Esophagus squamous epithelium (tissue), 5 donors: ENCODE measurements at regions not wholly inside any gene's neighbourhood (a gene's known extent, or its start where the extent isn't known, plus 50 kb on each side); places are given as distances from the start of the nearest gene placed in this dataset.
"Not testable (repeated sequence)": the region's sequence is repeated elsewhere in the genome, so short reads cannot be mapped to it uniquely, and the experiment has no call there.

Source experiments
- DNase-seq: peaks from one replicate; lab custom pipeline; 2025; lab: John Stamatoyannopoulos, UW
- H3K27ac ChIP-seq, 4 donors: fragments of 200-600 bp; sonication (generic); one replicate each; pipeline ENCODE4 v1.5.1; 2016 to 2019; ENCODE audit warnings: mild to moderate bottlenecking in 1 of 4
- H3K27me3 ChIP-seq, 4 donors: fragments of 200-600 bp; sonication (generic); 1 replicate in 3 of 4; 2 replicates in 1 of 4; pipeline versions ENCODE4 v1.5.1 to v1.6.0; 2017 to 2021; ENCODE audit warnings: antibody characterized with exemption in 1 of 4
- H3K36me3 ChIP-seq, 3 donors: fragments of 200-600 bp; sonication (generic); one replicate each; pipeline ENCODE4 v1.5.1; 2016 to 2019
- H3K4me1 ChIP-seq, 3 donors: fragments of 200-600 bp; sonication (generic); one replicate each; pipeline ENCODE4 v1.5.1; 2017 to 2019
- H3K4me3 ChIP-seq, 4 donors: fragments of 200-600 bp; sonication (generic); 1 replicate in 3 of 4; 2 replicates in 1 of 4; pipeline ENCODE4 v1.5.1; 2016 to 2019; ENCODE audit warnings: mild to moderate bottlenecking in 2 of 4, moderate library complexity in 1 of 4
- H3K9me3 ChIP-seq, 3 donors: fragments of 200-600 bp; sonication (generic); one replicate each; pipeline ENCODE4 v1.5.1; 2016 to 2019
- CTCF ChIP-seq, 6 experiments: fragments of 450-650 bp in 4 of 6; fragments of 200-600 bp in 2 of 6; sonication (generic) in 2 of 6; IDR thresholded peaks; one replicate each; pipeline ENCODE4 v1.5.1; 2016 to 2019; ENCODE audit warnings: antibody characterized with exemption in 6 of 6, mild to moderate bottlenecking in 4 of 6, moderate library complexity in 4 of 6
- POLR2A ChIP-seq, 4 donors: fragments of 450-650 bp; IDR thresholded peaks; one replicate each; pipeline ENCODE4 v1.6.1; 2017; ENCODE audit warnings: antibody characterized with exemption in 4 of 4, mild to moderate bottlenecking in 4 of 4, moderate library complexity in 3 of 4
- WGBS, 2 donors: methylation state at CpG; one replicate each; pipeline ENCODE4 v1.1.5; 2018; 5-methylcytosine and 5-hydroxymethylcytosine counted together
- intact Hi-C: fragments of 100-400 bp; cut with DNase I; formaldehyde crosslinking; loops from one replicate; pipeline ENCODE4 v1.15.0; 2022
- donor health status: DM: yes; HTN: yes; CAD: no.

GRCh38 chr6:155629652-155630051, 174.0 kb upstream of the NOX3 start:
- H3K36me3 ChIP-seq: no peaks in the 10 kb centered on the region
- no peaks in the 10 kb centered on the region for H3K27me3 ChIP-seq
- no peak overlapping the region for H3K27ac ChIP-seq
- 58 to 61% methylated on average over 6 of the region's 6 CpGs for WGBS, 2 donors
- DNase-seq: no peak
- no peak overlapping the region for H3K4me3 ChIP-seq
- no peaks in the 10 kb centered on the region for H3K9me3 ChIP-seq
- intact Hi-C loops: no loop called here
- TF ChIP-seq CTCF (IDR thresholded peaks at IDR 0.05) (no peak), POLR2A (IDR thresholded peaks at IDR 0.05) (no peak)
- no peaks in the 10 kb centered on the region for H3K4me1 ChIP-seq

- TF ChIP-seq POLR2A (IDR thresholded peaks at IDR 0.05) (no peak), CTCF (IDR thresholded peaks at IDR 0.05) (no peak)
- H3K36me3 ChIP-seq: no peaks in the 10 kb centered on the region
- H3K9me3 ChIP-seq: no peaks in the 10 kb centered on the region
- 65 to 83% methylated on average over 7 of the region's 7 CpGs for WGBS, 2 donors
- intact Hi-C loops: no loop called here
- H3K27me3 ChIP-seq: no peaks in the 10 kb centered on the region
- no peak overlapping the region for H3K27ac ChIP-seq
- DNase-seq: no peak
- H3K4me1 ChIP-seq: no peaks in the 10 kb centered on the region
- H3K4me3 ChIP-seq: no peak overlapping the region
Measured at GRCh38 chr6:155628306-155628705, 172.7 kb upstream of the NOX3 start.

- H3K4me3 ChIP-seq, H3K9me3 ChIP-seq, H3K27me3 ChIP-seq, intact Hi-C loops, H3K36me3 ChIP-seq, H3K27ac ChIP-seq, DNase-seq, H3K4me1 ChIP-seq: not testable (repeated sequence)
- WGBS, 2 donors: 65 to 72% methylated on average over 3 to 4 of the region's 4 CpGs
Measured at GRCh38 chr6:155627722-155628212, 172.1 kb upstream of the NOX3 start.

GRCh38 chr6:155623450-155624178, 168.0 kb upstream of the NOX3 start:
- Histone ChIP-seq H3K27ac (no peak overlapping the region), H3K4me3 (no peak overlapping the region), H3K36me3 (no peaks in the 10 kb centered on the region), H3K27me3 (no peaks in the 10 kb centered on the region), H3K4me1 (no peaks in the 10 kb centered on the region), H3K9me3 (no peaks in the 10 kb centered on the region)
- 54 to 60% methylated on average over 2 of the region's 2 CpGs for WGBS, 2 donors
- DNase-seq: no peak
- intact Hi-C loops: no loop called here
- TF ChIP-seq CTCF (IDR thresholded peaks at IDR 0.05) (no peak), POLR2A (IDR thresholded peaks at IDR 0.05) (no peak)

GRCh38 chr6:155614606-155615005, 159.0 kb upstream of the NOX3 start:
- TF ChIP-seq CTCF (IDR thresholded peaks at IDR 0.05) (no peak), POLR2A (IDR thresholded peaks at IDR 0.05) (no peak)
- no peak overlapping the region for H3K4me3 ChIP-seq
- 77 to 80% methylated on average over 4 of the region's 4 CpGs for WGBS, 2 donors
- H3K36me3 ChIP-seq: no peaks in the 10 kb centered on the region
- intact Hi-C loops: no loop called here
- H3K9me3 ChIP-seq: peaks cover 0 to 34% (median 0%) of the 10 kb centered on the region in 3 donors
- no peak overlapping the region for H3K27ac ChIP-seq
- no peaks in the 10 kb centered on the region for H3K27me3 ChIP-seq
- no peaks in the 10 kb centered on the region for H3K4me1 ChIP-seq
- DNase-seq: no peak
